BJ (cell line): ENCODE measurements at regions not wholly inside any gene's neighbourhood (a gene's known extent, or its start where the extent isn't known, plus 50 kb on each side); places are given as distances from the start of the nearest gene placed in this dataset.

Experiments
- CTCF ChIA-PET: fragments of 350-600 bp; formaldehyde crosslinking; extraction: SDS; loops from one replicate; lab custom pipeline; 2021; ENCODE audit warnings: antibody characterized with exemption, inconsistent platforms; lab: Yijun Ruan, JAX
- POLR2A ChIA-PET: fragments of 300-600 bp; sonication (Branson Sonifier 250); formaldehyde crosslinking; extraction: SDS; loops from one replicate; lab custom pipeline; 2021; ENCODE audit warnings: antibody characterized with exemption; lab: Charles Lee
- DNase-seq: peaks from one replicate; pipeline ENCODE4 v3.0.0-alpha.2; 2011; ENCODE audit warnings: low read depth
- H3K27me3 ChIP-seq: 2 replicates; pipeline ENCODE4 v1.6.0; 2011; ENCODE audit warnings: low read length; ENCODE audit not compliant: control insufficient read depth, insufficient read depth
- H3K36me3 ChIP-seq: 2 replicates; pipeline ENCODE4 v1.5.1; 2011; ENCODE audit warnings: low read length; ENCODE audit not compliant: control insufficient read depth, insufficient read depth
- H3K4me3 ChIP-seq: 2 replicates; pipeline ENCODE4 v1.5.1; 2011; ENCODE audit warnings: low read depth, mild to moderate bottlenecking, control low read depth, low read length
- CTCF ChIP-seq: IDR thresholded peaks from 2 replicates; pipeline ENCODE4 v1.5.1; 2011; ENCODE audit warnings: low read depth, mild to moderate bottlenecking, control low read depth, inconsistent platforms, low read length, moderate library complexity; ENCODE audit not compliant: insufficient read depth

GRCh38 chr15:95401587-95401986, 928.9 kb upstream of the NR2F2 start:
- no peak for TF ChIP-seq CTCF
- no peak for DNase-seq
- ChIA-PET POLR2A (no interaction called here), CTCF (interaction anchor here (0.8 kb wide), 1 partner anchor 14 kb away, joined by 3 read pairs; no protein-coding TSS in a partner anchor)
- Histone ChIP-seq H3K4me3 (no peak overlapping the region), H3K27me3 (no peaks in the 10 kb centered on the region), H3K36me3 (no peaks in the 10 kb centered on the region)

- POLR2A ChIA-PET, result no interaction called here
- Histone ChIP-seq H3K4me3 (no peak overlapping the region), H3K36me3 (no peaks in the 10 kb centered on the region), H3K27me3 (no peaks in the 10 kb centered on the region)
- TF ChIP-seq CTCF, result no peak
- DNase-seq, result no peak
- CTCF ChIA-PET, result interaction anchor here (0.8 kb wide), 1 partner anchor 495 kb away, joined by 3 read pairs; no protein-coding TSS in a partner anchor
Measured at GRCh38 chr15:95405447-95405846, 925.1 kb upstream of the NR2F2 start.

- CTCF ChIA-PET, result interaction anchor here (1.0 to 1.7 kb wide), 2 partner anchors 10 to 16 kb away, joined by 3 to 6 read pairs; no protein-coding TSS in a partner anchor
- POLR2A ChIA-PET, result no interaction called here
- Histone ChIP-seq H3K27me3 (no peaks in the 10 kb centered on the region), H3K4me3 (no peak overlapping the region), H3K36me3 (no peaks in the 10 kb centered on the region)
- DNase-seq, result no peak
- TF ChIP-seq CTCF, result no peak
Measured at GRCh38 chr15:95407534-95407933, 923.0 kb upstream of the NR2F2 start.

- ChIA-PET CTCF (interaction anchor here (0.5 to 0.7 kb wide), 2 partner anchors 150 to 279 kb away, joined by 3 to 5 read pairs; no protein-coding TSS in a partner anchor), POLR2A (no interaction called here)
- Histone ChIP-seq H3K4me3 (no peak overlapping the region), H3K27me3 (no peaks in the 10 kb centered on the region), H3K36me3 (no peaks in the 10 kb centered on the region)
- no peak for TF ChIP-seq CTCF
- no peak for DNase-seq
Measured at GRCh38 chr15:95409211-95409610, 921.3 kb upstream of the NR2F2 start.

- Histone ChIP-seq H3K27me3 (no peaks in the 10 kb centered on the region), H3K36me3 (no peaks in the 10 kb centered on the region), H3K4me3 (no peak overlapping the region)
- ChIA-PET CTCF (interaction anchor here (0.7 kb wide), 1 partner anchor 149 kb away, joined by 3 read pairs; no protein-coding TSS in a partner anchor), POLR2A (no interaction called here)
- TF ChIP-seq CTCF, result no peak
- no peak for DNase-seq
Measured at GRCh38 chr15:95409626-95410310, 920.7 kb upstream of the NR2F2 start.
